CD4-positive, alpha-beta T cell treated with Interleukin-12 subunit alpha and Interleukin-12 subunit beta, for 1 hour (primary cell): ENCODE measurements at regions not wholly inside any gene's neighbourhood (a gene's known extent, or its start where the extent isn't known, plus 50 kb on each side); places are given as distances from the start of the nearest gene placed in this dataset.

ENCODE experiments used
- DNase-seq: peaks from one replicate; pipeline ENCODE4 v3.0.0-alpha.2; 2020

DNA sequence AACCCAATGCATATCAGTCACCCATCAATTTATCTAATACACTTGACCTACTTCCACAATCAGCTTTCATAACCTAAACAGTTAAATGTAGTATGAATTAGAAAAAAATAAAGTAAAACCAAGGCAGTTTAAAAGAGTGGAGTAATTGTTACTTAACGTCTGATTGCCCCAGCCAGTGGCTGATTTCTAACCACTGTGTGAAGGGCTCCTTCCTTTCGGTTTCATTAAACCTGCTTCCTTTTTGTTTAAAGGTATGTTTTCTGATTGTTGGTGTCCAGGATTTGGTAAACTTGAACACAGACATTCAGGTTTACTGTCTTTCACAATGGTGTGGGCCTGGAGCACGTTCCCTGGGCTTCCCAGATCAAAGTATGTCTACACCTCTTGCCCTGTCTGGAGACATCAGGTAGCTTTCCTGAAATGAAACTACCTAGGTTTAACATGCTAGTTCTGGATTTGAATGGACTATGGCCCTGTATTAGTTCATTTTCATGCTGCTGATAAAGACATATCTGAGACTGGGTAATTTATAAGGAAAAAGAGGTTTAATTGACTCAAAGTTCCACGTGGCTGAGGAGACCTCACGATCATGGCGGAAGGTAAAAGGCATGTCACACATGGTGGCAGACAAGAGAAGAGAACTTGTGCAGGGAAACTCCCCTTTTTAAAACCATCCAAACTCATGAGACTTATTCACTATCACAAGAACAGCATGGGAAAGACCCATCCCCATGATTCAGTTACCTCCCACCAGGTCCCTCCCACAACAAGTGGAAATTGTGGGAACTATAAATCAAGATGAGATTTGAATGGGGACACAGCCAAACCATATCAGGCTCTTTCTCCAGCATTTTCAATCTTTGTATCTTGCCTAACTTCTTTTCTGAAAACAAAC, 605.2 kb upstream of the ID2 start:
- peak; percentile 19 for DNase-seq

DNA sequence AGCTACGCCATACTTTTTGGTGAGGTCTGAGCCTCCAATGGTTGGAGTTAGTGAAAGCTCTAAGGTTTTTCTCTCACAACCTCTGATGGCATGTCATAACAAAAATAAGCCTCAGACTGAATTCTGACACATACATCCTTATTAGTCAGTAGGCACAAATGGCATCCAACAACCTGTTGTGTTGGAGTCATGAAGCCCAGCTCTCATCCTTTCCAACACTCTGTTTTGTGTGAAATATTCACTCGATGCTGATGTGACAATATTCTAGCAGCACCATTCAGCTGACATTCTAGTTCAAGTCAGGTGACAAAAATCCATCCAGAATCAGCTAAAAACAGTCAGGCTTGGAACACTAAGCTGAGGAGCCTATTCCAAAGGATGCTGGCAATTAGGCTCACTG, 603.2 kb upstream of the ID2 start:
- DNase-seq, result no peak

DNA sequence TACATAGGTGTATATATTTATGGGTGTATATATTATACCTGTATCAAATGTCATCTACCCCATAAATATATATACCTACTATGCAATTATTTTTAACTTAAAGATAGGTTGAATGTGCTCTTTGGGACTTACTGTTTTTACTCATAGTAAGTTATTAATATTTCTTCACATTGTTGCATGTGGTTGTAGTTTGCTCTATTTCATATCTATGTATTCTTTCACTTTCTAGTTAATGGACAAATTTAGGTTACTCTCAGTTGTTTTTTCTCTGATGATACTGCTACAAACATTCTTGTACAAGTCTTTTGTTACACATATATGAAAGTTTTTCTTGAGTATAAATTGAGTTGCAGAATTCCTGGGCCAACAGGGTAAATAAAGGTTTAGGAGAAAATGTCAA, 601.8 kb upstream of the ID2 start:
- DNase-seq, result no peak

DNA sequence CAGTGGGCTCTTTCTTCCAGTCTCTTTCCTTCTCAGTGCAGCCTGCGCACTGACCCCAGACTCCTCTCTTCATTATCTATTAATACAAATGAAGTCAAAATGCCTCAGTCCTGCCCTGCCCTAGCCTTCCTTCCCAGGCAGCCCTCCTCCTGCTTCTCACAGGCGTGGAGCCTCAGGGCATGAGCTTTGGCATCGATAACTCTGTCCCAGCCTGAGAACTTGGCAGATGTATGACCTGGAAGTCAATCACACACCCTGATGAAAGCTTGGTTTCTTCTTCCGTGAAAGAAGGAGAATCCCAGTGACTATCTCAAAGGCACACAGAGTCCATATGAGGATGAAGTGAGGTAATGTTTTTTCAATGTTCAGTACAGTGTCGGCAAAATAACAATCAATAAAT, 600.7 kb upstream of the ID2 start:
- no peak for DNase-seq

DNA sequence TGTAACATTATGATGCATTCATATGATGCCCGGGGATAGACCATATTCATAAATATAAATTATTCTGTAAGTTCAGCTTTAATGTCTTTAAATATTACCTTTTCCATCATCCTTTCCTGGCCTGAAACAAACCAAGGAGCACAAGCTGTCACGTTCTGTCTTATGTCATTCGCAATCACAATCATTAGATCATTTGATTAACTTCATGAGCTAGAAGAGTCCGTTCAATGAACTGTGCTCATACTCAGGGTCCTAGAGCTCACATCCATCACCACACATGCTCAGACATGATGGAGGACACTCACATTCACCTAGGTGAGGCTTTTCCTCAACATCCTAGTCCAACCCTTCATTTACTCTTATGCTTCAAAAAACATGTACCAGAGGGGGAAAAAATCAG, 599.0 kb upstream of the ID2 start:
- no peak for DNase-seq

DNA sequence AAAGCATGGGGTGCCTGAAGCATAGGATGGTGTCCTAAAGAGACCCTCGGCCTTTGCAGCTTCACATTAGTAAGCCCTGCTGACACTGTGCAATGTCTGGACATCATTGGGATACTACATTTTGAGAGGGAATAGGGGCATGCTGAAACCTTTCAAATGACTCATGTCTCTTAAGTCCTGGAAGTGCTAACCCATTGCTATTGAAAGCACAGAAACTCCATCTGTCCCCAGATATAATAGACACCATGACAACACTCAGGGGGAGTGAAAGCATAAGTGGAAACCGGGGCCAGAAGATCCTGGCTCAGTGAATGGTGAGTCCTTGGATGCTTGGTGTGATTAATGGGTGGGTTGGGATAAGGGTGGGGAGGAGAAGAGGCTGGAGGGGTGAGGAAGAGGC, 595.5 kb upstream of the ID2 start:
- DNase-seq, result no peak

DNA sequence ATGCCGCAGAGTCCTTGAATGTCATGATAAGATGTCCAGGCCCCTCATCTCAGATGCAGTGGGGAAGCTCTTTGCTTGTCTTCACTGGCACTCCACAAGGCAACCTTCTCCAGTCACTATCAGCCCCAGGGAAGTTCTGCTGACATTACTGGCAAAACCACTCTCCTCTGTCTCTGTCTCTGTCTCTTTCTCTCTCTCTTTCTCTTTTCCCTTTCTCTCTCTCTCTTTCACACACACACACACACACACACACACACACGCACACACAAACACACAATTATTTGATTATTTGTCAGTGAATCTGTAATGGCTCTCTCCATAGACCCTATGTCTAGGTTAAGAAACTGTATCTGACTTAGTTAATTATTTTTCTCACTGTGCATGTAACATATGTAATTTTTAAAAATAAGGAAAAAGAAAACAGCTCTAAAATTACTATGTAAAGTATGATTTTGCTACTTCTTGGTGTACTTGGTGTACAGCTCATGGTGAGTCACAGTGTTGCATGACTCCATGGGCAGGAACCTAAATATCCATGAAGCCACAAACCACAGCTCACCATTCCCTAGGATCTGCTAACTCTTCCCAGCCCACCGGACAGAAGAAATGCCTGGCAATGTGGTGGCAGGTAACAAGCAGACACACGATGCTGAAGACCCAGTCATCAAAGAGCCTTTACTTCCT, 594.9 kb upstream of the ID2 start:
- no peak for DNase-seq

DNA sequence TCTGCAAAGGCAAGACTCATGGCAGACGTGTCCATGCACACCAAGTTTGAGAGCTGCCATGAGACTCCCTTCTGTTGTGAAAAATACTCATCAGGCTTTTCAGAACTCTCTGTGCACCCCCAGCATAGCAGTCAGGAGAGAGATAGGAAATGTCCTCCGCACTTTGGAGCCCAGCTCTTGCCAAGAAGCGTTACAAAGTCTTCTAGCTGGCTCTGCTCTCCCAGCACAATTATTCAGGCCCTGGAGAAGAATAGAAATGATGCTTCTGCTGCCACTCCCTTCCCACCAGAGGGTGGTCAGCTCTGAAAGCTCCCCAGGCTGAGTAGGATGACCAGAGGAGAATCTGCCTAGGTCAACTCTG, 594.4 kb upstream of the ID2 start:
- no peak for DNase-seq

DNA sequence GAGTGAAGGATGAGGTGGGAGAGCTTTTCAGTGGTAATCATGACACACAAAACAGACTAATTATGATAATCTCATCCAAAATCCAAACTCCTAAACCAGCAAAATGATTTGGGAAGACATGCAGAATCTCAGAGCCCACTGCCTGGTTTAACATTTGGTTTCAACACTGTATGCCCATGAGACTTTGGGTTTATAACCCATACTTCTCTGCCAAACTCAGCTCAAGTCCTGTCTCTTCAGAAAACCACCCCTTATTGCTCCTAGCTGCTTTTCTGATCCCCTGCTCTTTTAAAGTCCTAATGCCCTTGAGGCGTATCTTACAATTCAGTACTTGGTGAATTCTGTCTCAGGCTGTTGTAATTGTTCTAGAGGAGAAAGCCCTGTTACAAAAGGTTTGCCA, 593.0 kb upstream of the ID2 start:
- no peak for DNase-seq

DNA sequence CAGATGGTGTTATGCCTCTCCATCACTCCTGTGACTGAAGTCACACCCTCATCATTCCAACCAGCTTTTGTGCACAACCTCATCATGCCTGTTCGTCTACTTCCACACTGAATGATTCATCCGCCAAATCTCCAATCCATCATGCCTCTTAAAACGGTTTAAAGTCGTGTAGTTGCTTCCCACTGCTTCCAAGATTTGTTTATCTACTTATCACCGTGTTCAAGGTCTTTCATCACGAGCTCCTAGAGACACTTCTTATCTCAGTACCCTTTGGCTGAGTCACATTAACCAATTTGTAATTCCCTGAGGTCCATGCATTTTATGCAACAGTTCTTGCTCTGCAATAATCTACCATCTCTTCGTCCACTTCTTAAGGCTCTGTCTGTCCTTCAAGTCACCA, 592.3 kb upstream of the ID2 start:
- no peak for DNase-seq

DNA sequence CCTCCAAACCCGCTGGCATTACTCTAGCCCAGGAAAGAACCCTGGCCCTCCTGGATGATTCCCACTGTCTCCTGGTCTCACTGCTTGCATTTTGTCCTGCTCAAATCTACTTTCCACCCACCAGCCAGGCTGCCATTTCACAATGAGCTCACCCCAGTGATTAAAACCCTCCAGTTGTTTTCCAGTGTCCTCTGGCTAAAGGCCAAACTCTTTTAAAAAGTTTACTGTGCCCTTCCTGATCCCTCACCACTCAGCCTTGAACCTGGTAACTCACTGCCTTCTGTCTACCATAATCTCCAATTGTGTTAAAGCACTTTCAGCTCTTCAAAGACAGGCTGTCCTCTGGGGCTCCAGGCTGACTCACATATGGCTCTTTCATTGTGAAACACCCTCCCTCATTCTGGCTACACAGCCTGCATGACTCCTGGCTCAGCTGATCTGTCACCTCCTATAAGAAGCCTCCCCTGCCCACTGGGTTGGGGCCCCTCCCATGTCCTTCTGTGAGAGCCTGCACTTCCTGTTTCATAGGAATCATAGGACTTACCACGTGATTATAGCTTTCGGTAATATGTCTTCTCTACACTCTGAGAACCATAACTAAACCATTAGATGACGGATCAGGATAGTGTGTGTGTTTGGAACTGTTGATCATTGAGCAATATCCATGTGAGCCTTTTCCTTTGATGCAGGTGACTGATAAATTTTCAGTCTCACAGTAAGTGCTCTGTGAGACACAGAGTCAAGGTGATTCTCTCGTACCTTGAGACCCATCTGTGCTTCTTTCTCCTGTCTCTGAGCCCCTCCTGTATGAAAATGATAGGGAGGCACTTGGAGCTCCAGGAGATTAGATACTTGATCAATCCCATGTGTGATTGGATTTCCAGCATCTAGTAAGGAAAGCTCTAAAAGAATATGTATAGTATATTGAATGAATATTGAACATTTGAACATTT, 590.8 kb upstream of the ID2 start:
- peak; percentile 3 for DNase-seq

DNA sequence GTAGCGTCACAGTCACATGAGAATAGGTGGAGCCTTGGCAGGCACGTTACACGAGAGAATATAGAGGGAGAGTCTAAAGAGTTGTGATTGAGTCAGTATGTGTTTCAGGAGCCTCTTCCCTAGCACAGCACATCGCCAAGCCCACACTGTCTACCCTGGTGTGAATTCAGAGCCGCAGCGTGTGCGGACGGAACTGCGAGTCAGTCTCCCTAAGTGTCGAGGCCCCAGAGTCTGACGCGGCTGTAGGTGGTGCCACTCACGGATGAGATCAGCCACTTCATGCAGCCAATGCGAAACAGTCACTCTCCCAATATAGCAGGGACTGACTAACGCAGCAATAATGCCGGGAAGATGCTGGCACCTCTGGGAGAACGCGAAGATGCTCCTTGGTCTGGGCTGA, 587.3 kb upstream of the ID2 start:
- DNase-seq, result no peak

DNA sequence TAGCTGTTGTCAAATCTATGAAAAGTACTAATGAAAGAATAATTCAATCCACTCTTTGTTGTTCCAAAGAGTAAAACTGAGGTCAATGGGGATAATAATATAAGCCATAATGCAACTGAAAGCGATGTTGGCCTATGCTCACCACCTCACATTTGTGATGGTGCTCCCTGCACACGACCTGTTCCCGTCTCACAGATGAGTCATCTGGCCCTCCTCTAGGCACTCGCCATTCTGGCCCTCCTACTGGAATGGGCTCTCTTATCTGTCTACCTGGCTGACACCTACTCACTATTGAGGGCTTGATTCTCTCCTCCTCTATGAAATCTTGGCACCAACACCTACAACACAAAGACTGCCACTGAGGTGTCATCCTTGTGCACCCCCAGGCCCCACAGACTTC, 585.9 kb upstream of the ID2 start:
- DNase-seq, result no peak

DNA sequence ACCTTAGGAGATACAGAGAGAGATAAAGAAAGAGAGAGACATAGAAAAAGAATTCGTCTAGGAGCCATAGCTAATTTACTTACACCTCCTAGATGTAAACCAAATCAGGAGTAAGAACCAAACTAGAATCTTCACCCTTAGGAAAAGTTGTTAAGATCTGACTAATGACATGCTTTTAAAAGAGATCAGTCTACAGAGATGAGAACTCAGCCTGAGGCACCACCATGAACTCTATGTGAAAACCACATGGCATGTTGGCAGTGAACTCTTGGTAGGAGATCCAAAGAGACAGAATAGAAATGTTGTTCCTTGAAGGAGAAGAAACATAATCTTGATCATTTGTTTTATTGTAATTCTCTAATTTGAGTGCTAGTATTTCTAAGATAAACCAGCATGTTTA, 585.4 kb upstream of the ID2 start:
- no peak for DNase-seq

DNA sequence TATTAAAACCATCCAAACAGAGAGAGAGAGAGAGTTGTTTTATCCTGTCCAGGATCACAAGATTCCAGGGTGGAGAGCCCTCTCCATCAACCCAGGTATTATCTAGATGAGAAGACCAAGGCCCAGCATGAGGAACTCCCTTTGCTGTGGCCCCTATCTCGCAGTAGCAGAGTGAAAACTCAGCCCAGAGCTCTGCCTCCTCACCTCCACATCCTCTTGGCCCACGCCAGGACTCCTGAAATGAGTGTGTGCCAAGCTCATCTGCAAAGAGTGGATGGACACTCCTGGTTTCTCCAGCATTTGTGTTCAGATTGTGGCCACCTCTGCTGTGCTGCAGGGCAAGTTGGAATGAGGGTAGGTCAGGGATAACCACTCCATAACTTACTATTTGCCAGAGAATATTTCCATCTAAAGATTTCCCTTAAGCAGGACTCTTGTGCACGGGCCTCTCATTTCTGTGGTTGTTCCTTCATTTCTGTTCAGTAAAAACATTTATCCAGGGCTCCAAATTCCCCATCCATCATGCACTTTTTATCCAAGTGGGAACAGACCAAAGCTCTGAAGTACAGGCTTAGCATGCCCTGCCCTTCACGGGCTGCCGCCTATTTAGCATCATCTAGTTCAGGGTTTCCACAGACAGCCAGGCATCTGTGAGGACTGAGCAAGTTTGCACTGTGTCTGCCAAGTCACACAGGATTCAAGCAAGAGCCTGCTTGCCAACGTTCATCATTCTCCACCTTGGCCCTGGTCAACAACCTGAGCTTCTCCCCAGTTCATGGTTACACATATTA, 583.2 kb upstream of the ID2 start:
- no peak for DNase-seq

DNA sequence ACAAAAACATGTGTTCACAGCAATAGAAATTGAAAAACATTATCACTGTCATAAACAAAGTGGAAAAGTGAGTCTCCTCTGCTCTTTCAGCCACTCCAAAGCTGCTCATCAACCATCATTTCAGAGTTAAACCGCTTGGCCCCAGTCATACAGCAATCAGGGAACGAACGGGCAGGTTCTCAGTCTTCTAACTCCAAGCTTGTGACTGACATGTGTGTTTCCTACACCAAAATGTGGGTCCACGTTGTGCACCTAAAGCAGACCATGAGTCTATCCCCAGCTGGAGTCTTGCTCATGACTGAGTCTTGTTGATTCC, 582.6 kb upstream of the ID2 start:
- no peak for DNase-seq

DNA sequence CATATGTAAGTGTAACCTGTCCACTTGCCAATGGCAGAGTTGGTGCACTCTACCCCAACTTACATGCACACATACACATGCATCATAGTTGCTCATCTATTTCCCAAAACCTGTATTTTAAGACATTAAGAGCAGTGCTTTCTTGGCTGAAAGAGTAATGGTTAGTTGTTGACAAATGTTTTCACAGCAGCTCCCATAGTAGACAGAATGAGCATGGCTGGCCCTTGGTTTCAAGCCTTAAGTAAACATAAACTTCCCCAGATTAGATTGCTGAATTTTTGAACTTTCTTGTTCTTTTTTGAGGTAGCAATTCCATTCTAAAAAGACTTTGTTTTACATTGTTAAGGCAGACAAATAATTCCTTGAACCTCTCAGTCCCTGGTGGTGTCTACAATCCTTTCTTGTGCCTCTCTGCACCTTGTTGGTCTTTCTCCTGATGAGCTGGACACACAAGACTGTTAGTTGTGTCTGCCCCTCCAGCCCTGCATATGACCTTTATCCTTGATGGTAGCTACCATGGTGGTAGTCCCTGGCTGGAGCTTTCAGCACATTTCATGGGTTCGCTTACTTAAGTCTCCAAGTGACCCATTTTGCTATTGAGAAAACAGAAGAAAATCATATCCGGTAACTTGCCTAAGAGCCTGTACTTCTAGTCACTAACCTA, 580.1 kb upstream of the ID2 start:
- DNase-seq, result no peak

DNA sequence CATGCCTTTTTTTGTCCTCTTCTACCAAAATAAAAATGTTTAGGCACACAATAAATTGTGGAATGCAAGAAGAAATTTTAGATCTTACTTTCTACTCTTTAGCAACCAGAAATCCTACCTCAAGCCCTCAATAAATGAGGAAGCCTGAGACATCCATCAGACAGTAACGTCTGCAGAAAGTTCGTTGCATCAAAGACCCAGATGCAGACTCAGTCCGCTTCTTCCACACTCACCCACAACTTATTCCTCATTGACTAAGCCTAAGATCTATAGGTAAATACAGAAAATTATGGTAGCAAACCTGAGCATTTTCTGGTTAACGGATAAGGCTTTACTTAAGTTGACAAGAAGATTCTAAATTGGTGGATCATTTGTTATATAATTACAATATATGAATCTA, 579.4 kb upstream of the ID2 start:
- DNase-seq, result no peak

DNA sequence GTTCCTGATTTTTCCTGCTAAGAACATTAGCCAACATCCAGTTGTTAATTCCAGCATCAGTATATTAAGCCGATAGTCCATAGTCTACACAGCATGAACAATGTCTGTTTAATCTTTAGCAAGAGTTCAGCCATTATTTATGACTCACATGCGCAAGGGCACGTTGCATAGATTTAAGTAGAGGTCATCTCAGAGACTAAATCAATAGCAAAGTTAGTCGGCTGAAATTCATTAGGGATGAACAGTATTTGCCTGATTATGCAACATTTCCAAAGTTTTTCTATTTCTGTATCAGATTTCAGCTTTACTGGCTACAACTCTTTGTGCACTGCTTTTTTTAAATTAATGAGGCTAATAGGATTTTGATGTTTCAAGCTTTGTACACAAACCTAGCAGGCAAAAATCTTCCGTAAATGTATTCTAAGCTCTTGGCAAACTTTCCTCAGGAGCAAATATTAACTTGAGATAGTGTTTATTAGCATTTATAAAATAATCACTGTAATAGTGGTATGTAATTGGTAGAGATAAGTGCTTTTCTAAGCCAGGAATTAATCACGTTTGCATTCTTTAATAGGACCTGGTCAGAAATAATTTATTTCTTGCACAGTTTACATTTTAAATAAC, 578.7 kb upstream of the ID2 start:
- no peak for DNase-seq

DNA sequence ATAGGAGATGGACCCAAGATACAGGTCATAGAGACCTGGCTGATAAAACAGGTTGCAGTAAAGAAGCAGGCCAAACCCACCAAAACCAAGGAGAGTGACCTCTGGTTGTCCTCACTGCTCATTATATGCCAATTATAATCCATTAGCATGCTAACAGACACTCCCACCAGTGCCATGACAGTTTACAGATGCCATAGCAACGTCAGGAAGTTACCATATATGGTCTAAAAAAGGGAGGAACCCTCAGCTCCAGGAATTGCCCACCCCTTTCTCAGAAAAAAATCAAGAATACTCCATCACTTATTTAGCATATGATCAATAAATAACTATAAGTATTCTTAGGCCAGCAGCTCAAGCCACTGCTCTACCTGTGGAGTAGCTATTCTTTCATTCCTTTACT, 574.7 kb upstream of the ID2 start:
- no peak for DNase-seq

DNA sequence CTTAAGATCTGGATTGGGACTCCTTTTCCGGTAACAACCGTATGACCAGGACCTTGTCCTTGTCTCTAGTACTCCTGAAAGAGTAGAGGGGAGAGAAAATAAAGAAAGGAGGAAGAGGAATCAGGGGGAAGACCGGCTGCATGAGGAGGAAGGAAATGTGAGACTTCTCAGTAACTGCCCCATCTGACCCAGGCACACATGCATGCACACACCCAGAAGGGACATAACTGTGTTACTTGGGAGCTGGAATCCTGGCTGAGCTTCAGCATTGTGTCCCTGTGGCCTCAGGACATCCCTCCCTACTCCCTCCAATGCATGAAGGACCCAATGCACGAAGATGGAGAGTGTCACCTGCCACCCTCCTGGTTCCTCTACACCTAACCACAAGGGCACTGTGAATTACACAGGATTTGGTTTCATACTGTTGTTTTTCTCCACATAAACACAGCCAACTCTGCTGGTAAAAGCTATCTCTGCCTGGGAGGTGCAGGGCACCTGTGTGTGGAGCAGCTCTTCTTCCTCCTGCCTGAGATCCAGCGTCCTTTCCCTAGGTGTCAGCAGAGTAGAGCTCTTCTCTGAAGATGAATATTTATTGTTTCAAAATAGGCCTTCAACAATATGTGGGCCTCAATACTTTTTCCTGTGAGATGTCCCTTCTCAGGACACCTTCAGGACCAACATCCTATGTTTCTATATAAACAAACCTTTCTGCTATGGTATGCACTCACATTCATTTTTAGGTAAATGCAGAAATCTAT, 574.1 kb upstream of the ID2 start:
- no peak for DNase-seq
